Frontal cortex (tissue), 3 donors: ENCODE measurements at regions not wholly inside any gene's neighbourhood (a gene's known extent, or its start where the extent isn't known, plus 50 kb on each side); places are given as distances from the start of the nearest gene placed in this dataset.
"Not testable (repeated sequence)": the region's sequence is repeated elsewhere in the genome, so short reads cannot be mapped to it uniquely, and the experiment has no call there.

Experiments
- DNase-seq, 2 donors: peaks; one replicate each; pipeline ENCODE4 v3.0.0; 2012; ENCODE audit warnings: low spot score in 2 of 2
- FAIRE-seq: peaks from 2 replicates; lab custom pipeline; 2012; peaks lifted over from hg19 to GRCh38; lab: Jason Lieb, UNC
- donor health status: control.
- donor health status: control.
- donor health status: control.

- FAIRE-seq (no peak), DNase-seq (no peak)
Observed at GRCh38 chr11:134610116-134610910, 198.3 kb upstream of the B3GAT1 start.

- no peak for DNase-seq
- no peak for FAIRE-seq
Observed at GRCh38 chr11:134609361-134610115, 197.5 kb upstream of the B3GAT1 start.

GRCh38 chr11:134607963-134608750 is 196.1 kb upstream of the B3GAT1 start:
- FAIRE-seq (no peak), DNase-seq (no peak)

DNA sequence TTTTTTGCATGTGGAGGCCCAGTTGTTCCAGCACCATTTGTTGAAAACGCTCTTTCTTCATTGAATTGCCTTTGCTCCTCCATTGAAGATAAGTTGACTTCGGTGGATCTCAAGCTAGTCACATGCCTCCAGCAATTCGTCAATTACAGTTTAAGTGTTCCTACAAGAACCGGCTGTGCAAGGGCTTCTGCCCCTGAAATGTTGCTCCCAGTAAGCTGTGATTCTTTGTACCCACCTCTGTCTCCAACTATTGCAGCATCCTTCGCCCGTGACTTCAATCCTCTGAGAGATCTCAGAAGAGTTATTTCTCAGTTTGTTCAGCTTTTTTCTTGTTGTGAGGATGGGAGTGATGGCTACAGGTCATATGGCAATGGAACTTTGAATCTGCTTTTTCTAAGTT is 194.2 kb upstream of the B3GAT1 start:
- FAIRE-seq: no peak

DNA sequence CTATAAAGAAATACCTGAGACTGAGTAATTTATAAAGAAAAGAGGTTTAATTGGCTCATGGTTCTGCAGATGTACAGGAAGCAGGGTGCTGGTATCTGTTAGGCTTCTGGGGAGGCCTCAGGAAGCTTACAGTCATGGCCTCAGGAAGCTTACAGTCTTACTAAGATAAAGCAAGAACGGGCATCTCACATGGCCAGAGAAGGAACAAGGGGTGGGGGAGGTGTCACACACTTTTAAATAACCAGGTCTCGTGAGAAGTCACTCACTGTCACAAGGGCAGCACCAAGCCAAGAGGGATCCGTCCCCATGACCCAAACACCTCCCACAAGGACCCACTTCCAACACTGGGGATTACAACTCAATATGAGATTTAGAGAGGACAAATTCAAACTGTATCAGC is 192.8 kb upstream of the B3GAT1 start:
- FAIRE-seq (no peak), DNase-seq (no peak)

More for the DNA sequence above, 194.2 kb upstream of the B3GAT1 start:
- DNase-seq: no peak

DNA sequence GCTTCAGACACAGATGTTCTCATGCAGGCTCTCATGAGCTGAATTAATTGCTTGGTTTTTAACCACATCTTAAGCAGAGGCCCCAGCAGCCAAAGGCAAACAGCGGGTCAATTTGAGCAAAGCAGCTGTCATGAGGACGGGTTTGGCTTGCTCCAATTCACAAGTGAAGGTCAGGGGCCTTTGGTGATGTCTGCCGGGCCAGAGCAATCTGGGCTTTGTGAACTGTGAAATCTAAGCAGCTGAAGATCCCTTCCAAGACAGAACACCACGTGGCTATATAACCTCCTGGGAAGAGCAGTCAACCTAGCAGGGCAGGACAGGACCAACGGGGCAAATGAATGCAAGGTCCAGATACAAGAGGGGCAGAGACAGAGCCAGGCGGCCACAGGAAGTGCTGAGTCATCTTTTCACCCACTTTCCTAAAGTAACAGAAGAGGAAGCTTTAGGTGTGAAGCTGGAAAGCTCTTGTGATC is 187.3 kb upstream of the B3GAT1 start:
- FAIRE-seq (no peak), DNase-seq (no peak)

DNA sequence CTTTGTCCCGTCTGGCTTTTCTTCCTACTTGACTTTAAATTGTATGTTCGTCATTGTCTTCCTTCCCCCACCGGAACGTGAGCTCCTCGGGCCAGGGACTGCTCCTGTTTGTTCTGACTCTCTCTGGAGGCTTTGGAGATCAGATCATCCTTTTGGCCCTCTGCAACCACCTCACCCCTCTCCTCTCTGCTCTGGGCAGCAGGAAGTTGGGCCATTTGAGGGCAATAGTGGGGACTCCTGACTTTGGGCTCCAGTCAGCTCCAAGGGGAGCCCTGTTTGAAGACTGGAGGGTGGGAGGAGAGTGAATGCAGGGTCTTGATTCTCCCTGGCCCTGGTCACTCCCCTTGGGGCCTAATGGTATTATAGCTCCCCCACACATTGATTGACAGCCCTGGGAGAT is 186.3 kb upstream of the B3GAT1 start:
- no peak for FAIRE-seq
- no peak for DNase-seq

GRCh38 chr11:134597452-134597851 is 185.4 kb upstream of the B3GAT1 start:
- no peak for FAIRE-seq
- DNase-seq: no peak

DNA sequence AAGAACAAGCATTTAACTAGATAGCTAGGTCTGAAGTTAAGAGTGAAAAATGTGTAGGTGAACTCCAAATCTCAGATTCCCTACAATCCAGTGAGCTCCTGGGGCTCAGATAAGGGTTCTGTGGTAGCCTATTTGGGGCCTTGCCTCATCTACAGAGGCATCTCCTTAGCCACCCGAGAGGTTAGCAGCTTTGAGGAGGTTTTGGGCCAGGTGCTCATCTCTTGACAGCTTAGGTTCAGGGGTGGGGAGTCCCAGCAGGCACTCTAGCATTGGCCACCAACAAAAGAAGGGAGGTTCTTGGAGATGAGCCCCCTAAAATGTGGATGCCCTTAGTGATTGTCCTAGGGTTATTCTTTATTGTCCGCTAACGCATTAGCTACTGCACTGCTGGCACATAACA is 184.4 kb upstream of the B3GAT1 start:
- FAIRE-seq: no peak
- no peak for DNase-seq

GRCh38 chr11:134592391-134592990 is 180.4 kb upstream of the B3GAT1 start:
- FAIRE-seq: no peak
- DNase-seq: no peak

DNA sequence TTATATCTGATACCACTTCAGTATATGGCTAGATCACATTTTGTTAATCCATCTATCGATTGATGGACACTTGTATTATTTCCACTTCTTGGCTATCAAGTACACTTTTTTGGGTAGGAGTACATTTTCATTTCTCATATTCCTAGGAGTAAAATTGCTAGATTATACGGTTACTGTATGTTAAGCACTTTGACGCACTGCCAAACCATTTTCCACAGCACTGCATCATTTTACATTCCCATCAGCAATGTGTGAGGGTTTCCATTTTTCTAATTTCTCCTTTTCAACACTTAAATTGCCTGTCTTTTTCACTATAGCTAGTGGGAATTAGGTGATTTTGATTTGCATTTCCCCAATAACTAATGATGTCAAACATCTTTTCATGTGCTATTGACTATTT is 179.3 kb upstream of the B3GAT1 start:
- DNase-seq (no peak), FAIRE-seq (no peak)

DNA sequence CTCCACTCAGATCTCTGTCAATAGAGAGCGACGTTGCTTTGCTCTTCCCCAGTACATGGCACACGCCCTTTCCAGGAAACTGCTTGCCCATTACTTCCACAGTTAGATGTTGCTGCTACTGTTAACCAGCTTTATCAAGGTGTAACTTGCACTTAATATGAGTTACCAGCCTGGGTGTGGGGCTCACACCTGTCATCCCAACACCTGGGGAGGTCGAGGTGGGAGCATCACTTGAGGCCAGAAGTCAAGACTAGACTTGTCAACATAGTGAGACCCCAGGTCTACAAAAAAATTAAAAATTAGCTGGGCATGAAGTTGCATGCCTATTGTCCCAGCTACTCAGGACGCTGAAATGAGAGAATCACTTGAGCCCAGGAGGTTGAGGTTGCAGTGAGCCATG is 177.1 kb upstream of the B3GAT1 start:
- DNase-seq (no peak), FAIRE-seq (no peak)

DNA sequence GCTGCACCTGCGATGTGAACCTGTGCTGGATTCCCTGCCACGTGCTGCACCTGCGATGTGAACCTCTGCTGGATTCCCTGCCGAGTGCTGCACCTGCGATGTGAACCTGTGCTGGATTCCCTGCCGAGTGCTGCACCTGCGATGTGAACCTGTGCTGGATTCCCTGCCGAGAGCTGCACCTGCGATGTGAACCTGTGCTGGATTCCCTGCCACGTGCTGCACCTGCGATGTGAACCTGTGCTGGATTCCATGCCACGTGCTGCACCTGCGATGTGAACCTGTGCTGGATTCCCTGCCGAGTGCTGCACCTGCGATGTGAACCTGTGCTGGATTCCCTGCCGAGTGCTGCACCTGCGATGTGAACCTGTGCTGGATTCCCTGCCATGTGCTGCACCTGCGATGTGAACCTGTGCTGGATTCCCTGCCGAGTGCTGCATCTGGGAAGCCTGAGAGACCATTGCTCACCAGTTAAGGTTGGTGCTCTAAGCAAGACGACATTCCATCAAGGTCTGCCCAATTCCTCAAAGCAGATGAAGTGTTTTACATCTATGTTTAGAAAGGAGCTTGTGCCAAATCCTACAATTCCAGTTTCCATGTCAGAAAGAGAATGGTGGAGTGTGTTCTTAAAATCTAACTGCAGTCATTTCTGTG is 176.5 kb upstream of the B3GAT1 start:
- not testable (repeated sequence) for DNase-seq, FAIRE-seq

DNA sequence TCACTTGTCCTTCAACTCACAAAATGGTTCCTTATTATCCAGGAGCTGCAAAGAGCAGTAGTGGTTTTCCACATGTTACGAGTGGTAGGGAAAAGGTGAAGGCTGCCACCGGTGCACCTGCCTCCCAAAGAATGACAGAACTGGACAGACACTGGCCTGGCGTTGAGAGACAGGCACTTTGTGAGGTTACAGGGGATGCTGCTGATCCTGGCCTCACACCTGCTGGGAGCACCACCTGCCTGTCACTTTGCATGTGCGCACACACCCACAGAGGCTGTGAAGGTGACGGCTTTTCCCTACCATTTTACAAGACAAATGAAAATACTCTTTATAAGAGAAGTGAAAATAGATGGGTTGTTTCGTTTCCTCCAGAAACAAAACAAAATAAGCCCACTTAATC is 175.3 kb upstream of the B3GAT1 start:
- DNase-seq (no peak), FAIRE-seq (no peak)

DNA sequence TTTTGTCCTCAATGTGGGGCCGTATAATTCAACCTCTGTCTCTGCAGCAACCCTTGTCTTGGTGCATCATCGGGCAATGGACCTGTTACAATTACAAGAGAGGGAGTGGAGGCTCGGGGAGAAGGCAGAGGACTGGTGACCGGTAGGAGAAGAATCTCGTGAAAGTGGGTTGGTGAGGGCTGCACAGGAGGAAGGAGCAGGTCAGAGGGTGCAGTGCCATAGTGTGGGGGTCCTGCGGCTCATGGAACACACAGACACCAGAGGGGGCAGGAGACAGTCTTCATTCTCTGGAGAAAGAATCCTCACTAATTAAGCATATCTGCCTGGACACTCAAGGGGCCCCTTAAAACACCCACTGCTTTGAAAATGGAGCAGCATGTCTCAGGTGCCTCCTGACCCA is 174.7 kb upstream of the B3GAT1 start:
- DNase-seq (no peak), FAIRE-seq (no peak)

DNA sequence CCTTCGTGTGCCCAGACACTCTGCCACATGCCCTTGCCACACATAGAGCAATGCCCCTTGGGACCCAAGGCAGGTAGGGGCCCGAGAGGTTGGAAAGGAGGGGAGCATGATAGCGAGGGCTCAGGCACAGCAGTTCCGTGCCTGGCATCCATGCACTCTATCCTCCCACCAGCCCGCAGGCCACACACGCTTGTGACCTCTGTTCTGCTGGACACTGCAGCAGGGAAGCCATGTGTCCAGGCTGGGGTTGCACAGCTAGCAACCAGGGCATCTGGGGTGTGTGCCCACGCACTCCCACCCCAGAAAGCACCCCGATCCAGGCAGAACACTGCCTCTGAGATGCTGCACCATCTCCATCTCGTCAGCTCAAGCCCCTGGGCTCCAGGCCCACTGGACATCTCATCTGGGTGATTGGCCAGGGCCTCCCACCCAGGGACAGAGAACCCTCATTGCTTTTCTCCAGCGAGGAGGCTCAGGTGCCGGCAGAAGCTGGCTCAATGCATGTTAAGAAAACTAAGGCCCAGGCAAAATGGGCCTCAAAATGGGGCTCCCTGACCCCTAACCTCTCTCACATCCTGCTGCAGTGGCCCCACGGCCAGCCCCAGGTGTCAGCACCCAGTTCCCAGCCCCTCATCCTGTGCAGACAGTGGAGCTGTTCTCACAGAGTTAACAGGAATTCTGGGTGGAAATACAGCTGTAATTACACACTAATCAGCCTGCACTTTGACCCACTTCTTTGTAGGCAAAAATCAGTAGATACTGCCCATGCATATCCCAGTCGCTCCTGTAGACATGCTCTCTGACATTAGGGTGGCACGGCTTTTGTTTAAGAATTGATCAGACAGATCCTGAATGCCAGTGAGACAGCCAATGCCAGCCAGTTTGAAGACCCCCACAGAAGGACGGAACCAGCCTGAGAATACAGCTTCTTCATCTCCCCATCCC is 173.9 kb upstream of the B3GAT1 start:
- no peak for DNase-seq
- no peak for FAIRE-seq

DNA sequence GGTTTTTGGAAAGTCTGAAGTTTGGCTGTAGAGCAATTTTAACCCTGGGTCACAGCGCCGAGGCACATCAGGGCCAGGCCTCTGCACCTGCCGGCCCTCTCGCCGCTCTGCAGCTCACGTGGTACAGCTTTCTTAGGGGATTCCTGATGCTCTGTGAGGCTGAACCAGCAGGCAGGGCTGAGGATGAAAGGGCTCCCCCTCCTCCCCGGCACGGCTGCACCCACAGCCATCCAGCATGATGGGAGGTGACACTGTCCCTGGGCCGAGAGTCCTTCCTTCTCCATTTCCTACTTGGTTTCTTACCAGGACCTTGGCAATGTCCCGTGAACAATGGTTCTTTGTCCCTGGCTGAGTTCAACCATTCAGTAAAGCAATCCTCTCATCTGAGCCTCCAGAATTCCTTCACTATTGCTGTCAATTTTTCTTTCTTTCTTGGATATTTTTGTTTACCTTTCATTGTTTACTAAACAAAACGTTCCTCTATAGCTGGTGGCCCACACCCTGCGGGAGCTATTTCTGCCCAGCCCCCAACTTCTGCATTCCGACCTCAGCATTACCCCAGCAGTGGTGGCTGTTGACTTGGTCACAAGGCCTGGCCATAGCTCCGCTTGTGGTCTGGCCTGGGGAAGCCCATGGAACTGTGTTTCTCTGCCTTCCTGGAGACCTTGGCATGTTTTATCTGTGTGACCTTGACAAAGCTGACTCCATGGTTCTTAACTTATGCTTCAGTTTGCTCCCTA is 172.8 kb upstream of the B3GAT1 start:
- FAIRE-seq: no peak

DNA sequence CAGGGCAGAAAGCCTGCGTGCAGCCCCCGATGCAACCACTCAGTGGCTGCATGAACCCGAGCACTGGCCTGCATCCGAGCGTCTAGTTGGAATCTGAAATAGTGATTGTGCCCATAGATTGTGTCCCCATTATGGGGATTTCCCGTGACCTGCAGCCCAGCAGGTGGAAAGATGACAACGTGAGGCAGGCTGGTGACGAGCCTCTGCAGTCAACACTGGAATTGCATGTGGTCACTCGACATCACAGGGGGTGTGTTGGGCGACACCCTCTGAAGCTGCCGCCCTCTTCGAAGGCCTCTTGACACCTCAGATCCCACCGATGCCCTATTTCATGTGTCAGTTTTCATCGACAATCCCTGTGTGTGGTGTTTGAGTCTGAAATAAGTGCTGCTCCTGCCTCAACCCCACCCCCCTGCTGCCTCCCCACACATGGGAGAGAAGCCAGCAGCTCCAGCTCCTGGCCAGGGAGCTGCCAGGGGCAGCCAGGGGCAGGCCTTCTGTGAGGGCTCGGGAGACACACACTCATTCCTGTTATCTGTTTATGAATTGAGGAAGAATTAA is 172.0 kb upstream of the B3GAT1 start:
- FAIRE-seq: no peak
- DNase-seq: no peak

More for the DNA sequence above, 172.8 kb upstream of the B3GAT1 start:
- DNase-seq: no peak
